Progenitor cell of endocrine pancreas (in vitro differentiated cells): ENCODE measurements at regions not wholly inside any gene's neighbourhood (a gene's known extent, or its start where the extent isn't known, plus 50 kb on each side); places are given as distances from the start of the nearest gene placed in this dataset.

Source experiments
- DNase-seq: peaks from one replicate; pipeline ENCODE4 v3.0.0; 2021; ENCODE audit warnings: low spot score; ENCODE audit not compliant: unreplicated experiment
- H3K27ac Mint-ChIP-seq: 2 replicates; pipeline ENCODE4 v1.8.0; 2021; ENCODE audit warnings: mild to moderate bottlenecking, moderate library complexity, mixed read lengths
- H3K27me3 Mint-ChIP-seq: 2 replicates; pipeline ENCODE4 v1.8.0; 2021; ENCODE audit warnings: mixed read lengths
- H3K36me3 Mint-ChIP-seq: 2 replicates; pipeline ENCODE4 v1.8.0; 2022; ENCODE audit warnings: mixed read lengths; ENCODE audit not compliant: insufficient read depth
- H3K4me1 Mint-ChIP-seq: 2 replicates; pipeline ENCODE4 v1.8.0; 2021; ENCODE audit warnings: low read depth, mixed read lengths
- H3K4me3 Mint-ChIP-seq: 2 replicates; pipeline ENCODE4 v1.8.0; 2021; ENCODE audit warnings: low read depth, mild to moderate bottlenecking, moderate library complexity, mixed read lengths
- H3K9me3 Mint-ChIP-seq: 2 replicates; pipeline ENCODE4 v1.8.0; 2021; ENCODE audit warnings: low read depth, mixed read lengths
- CTCF ChIP-seq: fragments of 200-600 bp; sonication (generic); IDR thresholded peaks from one replicate; pipeline ENCODE4 v1.5.0; 2021; ENCODE audit warnings: antibody characterized with exemption, mild to moderate bottlenecking; ENCODE audit not compliant: unreplicated experiment

GRCh38 chr16:64866021-64866420 is 255.8 kb downstream of the CDH11 start:
- H3K4me3 Mint-ChIP-seq: no peak overlapping the region
- no peak for DNase-seq
- no peaks in the 10 kb centered on the region for H3K36me3 Mint-ChIP-seq
- no peaks in the 10 kb centered on the region for H3K4me1 Mint-ChIP-seq
- no peaks in the 10 kb centered on the region for H3K9me3 Mint-ChIP-seq
- no peak overlapping the region for H3K27ac Mint-ChIP-seq
- no peaks in the 10 kb centered on the region for H3K27me3 Mint-ChIP-seq
- TF ChIP-seq CTCF: no peak

GRCh38 chr16:64865069-64865696 is 256.7 kb downstream of the CDH11 start:
- no peaks in the 10 kb centered on the region for H3K4me1 Mint-ChIP-seq
- TF ChIP-seq CTCF: no peak
- no peak overlapping the region for H3K27ac Mint-ChIP-seq
- H3K4me3 Mint-ChIP-seq: no peak overlapping the region
- no peaks in the 10 kb centered on the region for H3K27me3 Mint-ChIP-seq
- H3K36me3 Mint-ChIP-seq: no peaks in the 10 kb centered on the region
- no peak for DNase-seq
- no peaks in the 10 kb centered on the region for H3K9me3 Mint-ChIP-seq

GRCh38 chr16:64864232-64864809 is 257.5 kb downstream of the CDH11 start:
- no peak for DNase-seq
- no peak for TF ChIP-seq CTCF
- Mint-ChIP-seq H3K4me3 (no peak overlapping the region), H3K4me1 (no peaks in the 10 kb centered on the region), H3K27ac (no peak overlapping the region), H3K27me3 (no peaks in the 10 kb centered on the region), H3K36me3 (no peaks in the 10 kb centered on the region), H3K9me3 (no peaks in the 10 kb centered on the region)

- Mint-ChIP-seq H3K27me3 (no peaks in the 10 kb centered on the region), H3K4me3 (no peak overlapping the region), H3K4me1 (no peaks in the 10 kb centered on the region), H3K9me3 (no peaks in the 10 kb centered on the region), H3K27ac (no peak overlapping the region), H3K36me3 (no peaks in the 10 kb centered on the region)
- no peak for DNase-seq
- TF ChIP-seq CTCF: no peak
Measured at GRCh38 chr16:64858076-64858475, 263.8 kb downstream of the CDH11 start.

- H3K4me1 Mint-ChIP-seq: no peaks in the 10 kb centered on the region
- no peak for DNase-seq
- no peak overlapping the region for H3K27ac Mint-ChIP-seq
- no peak for TF ChIP-seq CTCF
- H3K9me3 Mint-ChIP-seq: no peaks in the 10 kb centered on the region
- H3K4me3 Mint-ChIP-seq: no peak overlapping the region
- H3K36me3 Mint-ChIP-seq: no peaks in the 10 kb centered on the region
- H3K27me3 Mint-ChIP-seq: no peaks in the 10 kb centered on the region
Measured at GRCh38 chr16:64857411-64857810, 264.5 kb downstream of the CDH11 start.
